ENCODE measurements at regions not wholly inside any gene's neighbourhood (a gene's known extent, or its start where the extent isn't known, plus 50 kb on each side); places are given as distances from the start of the nearest gene placed in this dataset.
A peak's percentile ranks its signal among the peaks of the same experiment; 100 is the strongest.
"Not testable (repeated sequence)": the region's sequence is repeated elsewhere in the genome, so short reads cannot be mapped to it uniquely, and the experiment has no call there.

GRCh38 chr1:111063595-111063994 lies 76.3 kb downstream of the DRAM2 start:
- no peak for DNase-seq (ENCODE audit: low read depth in 2 of 2)

- no peak for DNase-seq (ENCODE audit: low read depth in 2 of 2)
These were observed 77.3 kb downstream of the DRAM2 start for GRCh38 chr1:111062624-111063023.

- no peak for DNase-seq (ENCODE audit: low read depth in 2 of 2)
These were observed 77.8 kb downstream of the DRAM2 start for GRCh38 chr1:111062081-111062480.

GRCh38 chr1:111054656-111055055 lies 85.2 kb downstream of the DRAM2 start:
- no peak for DNase-seq (ENCODE audit: low read depth in 2 of 2)

- DNase-seq (ENCODE audit: low read depth in 2 of 2) = no peak
These were observed 87.6 kb downstream of the DRAM2 start for GRCh38 chr1:111052246-111052645.

- DNase-seq (ENCODE audit: low read depth in 2 of 2) = not testable (repeated sequence)
These were observed 84.5 kb upstream of the LRIF1 start for GRCh38 chr1:111048253-111048652.

- DNase-seq (ENCODE audit: low read depth in 2 of 2) = no peak
These were observed 81.5 kb upstream of the LRIF1 start for GRCh38 chr1:111045033-111045722.

GRCh38 chr1:111032295-111032897 lies 68.7 kb upstream of the LRIF1 start:
- peak in 1 of 2 donors; percentile 23 for DNase-seq (ENCODE audit: low read depth in 2 of 2)

- DNase-seq (ENCODE audit: low read depth in 2 of 2) = peak; percentile 13 to 53
These were observed 66.9 kb upstream of the LRIF1 start for GRCh38 chr1:111030590-111030989.

GRCh38 chr1:111025109-111025508 lies 61.4 kb upstream of the LRIF1 start:
- no peak for DNase-seq (ENCODE audit: low read depth in 2 of 2)

- no peak for DNase-seq (ENCODE audit: low read depth in 2 of 2)
These were observed 51.5 kb upstream of the LRIF1 start for GRCh38 chr1:111015222-111015621.

All from activated CD4-positive, alpha-beta T cell treated with anti-CD3 and anti-CD28 coated beads for 24 hours (primary cell).